ENCODE measurements at regions not wholly inside any gene's neighbourhood (a gene's known extent, or its start where the extent isn't known, plus 50 kb on each side); places are given as distances from the start of the nearest gene placed in this dataset.

DNA sequence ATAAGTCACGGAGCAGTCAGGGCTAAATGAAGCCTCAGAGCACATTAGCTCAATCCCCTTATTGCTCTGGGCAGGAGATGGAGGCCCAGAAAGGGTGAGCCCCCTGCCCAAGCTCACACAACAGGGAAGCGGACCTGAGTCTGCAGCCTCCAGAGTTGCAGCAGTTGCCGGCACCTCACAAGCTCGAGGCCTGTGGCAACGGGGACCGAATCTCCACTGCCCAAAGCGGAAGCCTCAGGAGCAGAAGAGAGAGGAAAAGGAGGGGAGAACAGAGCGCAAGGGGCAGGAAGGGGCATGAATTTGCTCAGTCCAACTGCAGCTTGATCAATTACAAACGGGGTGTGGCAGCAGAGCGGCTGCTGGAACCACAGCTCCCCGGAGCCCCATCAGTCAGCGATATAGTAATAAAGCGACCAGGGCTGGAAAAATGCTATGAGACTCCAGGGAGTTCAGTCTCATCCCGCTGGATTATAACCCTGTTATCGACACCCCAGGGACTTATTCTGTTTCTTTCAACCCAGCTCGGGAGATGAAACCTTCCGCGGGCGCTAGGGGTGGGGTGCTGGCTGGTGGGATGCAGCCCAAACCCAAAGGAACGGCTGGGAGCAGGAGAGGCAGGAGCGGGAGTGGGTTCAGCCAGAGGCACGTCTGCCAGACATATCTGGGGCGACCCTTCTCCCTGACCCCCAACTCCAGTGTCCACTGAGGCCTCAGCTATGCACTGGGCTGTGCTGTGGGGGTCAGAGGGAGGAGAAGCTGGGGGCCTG, 219.7 kb upstream of the LINGO1 start:
- DNase-seq, result no peak
- no peaks in the 10 kb centered on the region for H3K27me3 ChIP-seq (replicated peaks; ENCODE audit: control insufficient read depth, insufficient read depth, low read length, poor library complexity, severe bottlenecking)
- no peak overlapping the region for H3K4me3 ChIP-seq (ENCODE audit: insufficient read depth, low read depth, low read length, poor library complexity, severe bottlenecking)
- no peaks in the 10 kb centered on the region for H3K9me3 ChIP-seq (ENCODE audit: control insufficient read depth, low read length)
- H3K4me1 ChIP-seq (ENCODE audit: control insufficient read depth, insufficient read depth, low read length, poor library complexity, severe bottlenecking), result no peaks in the 10 kb centered on the region
- H3K27ac ChIP-seq (ENCODE audit: insufficient read depth, low read length, poor library complexity, severe bottlenecking), result no peak overlapping the region
- no peaks in the 10 kb centered on the region for H3K36me3 ChIP-seq (ENCODE audit: control insufficient read depth, insufficient read depth, low read length)

DNA sequence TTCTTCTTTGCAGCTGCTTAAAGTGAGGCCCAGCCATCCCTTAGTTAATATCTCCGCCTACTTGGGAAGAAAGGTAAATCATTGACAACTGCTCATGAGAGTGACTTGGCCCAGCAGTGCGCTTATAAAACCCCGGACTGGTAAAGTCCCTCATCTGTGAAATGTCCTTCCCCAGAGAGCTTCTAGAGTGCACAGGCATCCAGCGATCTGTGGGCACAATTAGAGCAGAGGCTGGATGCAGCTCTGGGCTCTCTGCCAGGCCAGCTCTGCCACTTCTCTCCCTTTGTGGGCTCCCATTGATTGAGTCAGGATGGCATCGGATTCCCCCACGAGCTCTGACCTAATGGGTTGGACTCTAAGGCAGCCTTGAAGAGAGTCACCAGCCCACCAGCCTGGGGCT, 219.0 kb upstream of the LINGO1 start:
- Histone ChIP-seq H3K4me1 (ENCODE audit: control insufficient read depth, insufficient read depth, low read length, poor library complexity, severe bottlenecking) (no peaks in the 10 kb centered on the region), H3K27me3 (replicated peaks; ENCODE audit: control insufficient read depth, insufficient read depth, low read length, poor library complexity, severe bottlenecking) (no peaks in the 10 kb centered on the region), H3K27ac (ENCODE audit: insufficient read depth, low read length, poor library complexity, severe bottlenecking) (no peak overlapping the region), H3K9me3 (ENCODE audit: control insufficient read depth, low read length) (no peaks in the 10 kb centered on the region), H3K36me3 (ENCODE audit: control insufficient read depth, insufficient read depth, low read length) (no peaks in the 10 kb centered on the region), H3K4me3 (ENCODE audit: insufficient read depth, low read depth, low read length, poor library complexity, severe bottlenecking) (no peak overlapping the region)
- no peak for DNase-seq

DNA sequence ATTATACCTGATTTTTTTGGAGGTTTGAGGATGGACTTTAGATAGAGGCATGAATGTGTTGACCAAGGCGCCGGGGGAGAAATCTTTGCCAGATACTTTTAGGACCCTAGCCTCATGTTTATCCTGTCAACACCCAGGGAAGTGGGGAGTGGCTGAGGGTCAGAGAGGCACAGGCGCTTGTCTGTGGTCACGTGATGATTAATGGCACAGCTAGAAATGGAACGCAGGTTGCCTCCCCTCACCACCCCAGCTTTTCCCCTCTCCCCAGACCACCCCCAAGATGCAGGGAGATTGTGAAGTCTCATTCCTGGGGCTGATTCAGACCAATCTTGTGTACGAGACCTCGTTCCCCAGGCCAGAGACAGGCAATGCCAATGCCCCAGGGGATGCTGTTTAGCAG, 218.4 kb upstream of the LINGO1 start:
- Histone ChIP-seq H3K27me3 (replicated peaks; ENCODE audit: control insufficient read depth, insufficient read depth, low read length, poor library complexity, severe bottlenecking) (no peaks in the 10 kb centered on the region), H3K36me3 (ENCODE audit: control insufficient read depth, insufficient read depth, low read length) (no peaks in the 10 kb centered on the region), H3K4me3 (ENCODE audit: insufficient read depth, low read depth, low read length, poor library complexity, severe bottlenecking) (no peak overlapping the region), H3K9me3 (ENCODE audit: control insufficient read depth, low read length) (no peaks in the 10 kb centered on the region), H3K27ac (ENCODE audit: insufficient read depth, low read length, poor library complexity, severe bottlenecking) (no peak overlapping the region), H3K4me1 (ENCODE audit: control insufficient read depth, insufficient read depth, low read length, poor library complexity, severe bottlenecking) (no peaks in the 10 kb centered on the region)
- no peak for DNase-seq

DNA sequence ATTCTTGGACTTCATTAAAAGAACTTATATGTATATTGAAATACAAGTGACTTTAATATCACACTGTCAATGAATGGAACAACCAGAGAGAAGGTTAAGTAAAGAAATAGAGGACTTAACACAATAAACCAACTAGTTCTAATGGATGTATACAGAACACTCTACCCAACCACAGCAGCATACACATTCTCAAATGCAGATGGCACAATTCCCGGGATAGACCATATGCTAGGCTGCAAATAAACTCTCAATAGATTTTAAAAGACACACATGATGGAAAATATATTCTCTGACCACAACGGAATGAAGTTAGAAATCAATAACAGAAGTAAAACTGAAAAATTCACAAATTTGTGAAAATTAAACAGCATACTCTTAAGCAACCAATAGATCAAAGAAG, 214.3 kb upstream of the LINGO1 start:
- no peak overlapping the region for H3K27ac ChIP-seq (ENCODE audit: insufficient read depth, low read length, poor library complexity, severe bottlenecking)
- no peaks in the 10 kb centered on the region for H3K36me3 ChIP-seq (ENCODE audit: control insufficient read depth, insufficient read depth, low read length)
- no peaks in the 10 kb centered on the region for H3K4me1 ChIP-seq (ENCODE audit: control insufficient read depth, insufficient read depth, low read length, poor library complexity, severe bottlenecking)
- H3K4me3 ChIP-seq (ENCODE audit: insufficient read depth, low read depth, low read length, poor library complexity, severe bottlenecking), result no peak overlapping the region
- no peaks in the 10 kb centered on the region for H3K9me3 ChIP-seq (ENCODE audit: control insufficient read depth, low read length)
- no peaks in the 10 kb centered on the region for H3K27me3 ChIP-seq (replicated peaks; ENCODE audit: control insufficient read depth, insufficient read depth, low read length, poor library complexity, severe bottlenecking)
- no peak for DNase-seq

DNA sequence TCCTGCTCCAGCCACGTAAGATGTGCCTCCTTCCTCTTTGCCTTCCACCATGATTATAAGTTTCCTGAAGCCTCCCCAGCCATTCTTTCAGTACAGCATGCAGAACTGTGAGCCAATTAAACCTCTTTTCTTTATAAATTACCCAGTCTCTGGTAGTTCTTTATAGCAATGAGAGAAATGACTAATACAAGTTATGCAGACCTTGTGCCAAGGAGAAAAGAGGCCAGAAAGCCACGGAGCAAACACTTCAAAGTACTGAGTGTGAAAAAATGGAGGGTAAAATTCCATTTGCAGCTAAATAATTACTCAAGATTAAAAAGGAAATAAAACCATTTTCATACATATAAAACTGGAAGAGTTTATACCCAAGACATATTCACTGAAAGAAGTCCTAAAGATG, 213.6 kb upstream of the LINGO1 start:
- H3K36me3 ChIP-seq (ENCODE audit: control insufficient read depth, insufficient read depth, low read length), result no peaks in the 10 kb centered on the region
- H3K4me1 ChIP-seq (ENCODE audit: control insufficient read depth, insufficient read depth, low read length, poor library complexity, severe bottlenecking), result no peaks in the 10 kb centered on the region
- H3K9me3 ChIP-seq (ENCODE audit: control insufficient read depth, low read length), result no peaks in the 10 kb centered on the region
- H3K4me3 ChIP-seq (ENCODE audit: insufficient read depth, low read depth, low read length, poor library complexity, severe bottlenecking), result no peak overlapping the region
- no peaks in the 10 kb centered on the region for H3K27me3 ChIP-seq (replicated peaks; ENCODE audit: control insufficient read depth, insufficient read depth, low read length, poor library complexity, severe bottlenecking)
- no peak overlapping the region for H3K27ac ChIP-seq (ENCODE audit: insufficient read depth, low read length, poor library complexity, severe bottlenecking)
- no peak for DNase-seq

DNA sequence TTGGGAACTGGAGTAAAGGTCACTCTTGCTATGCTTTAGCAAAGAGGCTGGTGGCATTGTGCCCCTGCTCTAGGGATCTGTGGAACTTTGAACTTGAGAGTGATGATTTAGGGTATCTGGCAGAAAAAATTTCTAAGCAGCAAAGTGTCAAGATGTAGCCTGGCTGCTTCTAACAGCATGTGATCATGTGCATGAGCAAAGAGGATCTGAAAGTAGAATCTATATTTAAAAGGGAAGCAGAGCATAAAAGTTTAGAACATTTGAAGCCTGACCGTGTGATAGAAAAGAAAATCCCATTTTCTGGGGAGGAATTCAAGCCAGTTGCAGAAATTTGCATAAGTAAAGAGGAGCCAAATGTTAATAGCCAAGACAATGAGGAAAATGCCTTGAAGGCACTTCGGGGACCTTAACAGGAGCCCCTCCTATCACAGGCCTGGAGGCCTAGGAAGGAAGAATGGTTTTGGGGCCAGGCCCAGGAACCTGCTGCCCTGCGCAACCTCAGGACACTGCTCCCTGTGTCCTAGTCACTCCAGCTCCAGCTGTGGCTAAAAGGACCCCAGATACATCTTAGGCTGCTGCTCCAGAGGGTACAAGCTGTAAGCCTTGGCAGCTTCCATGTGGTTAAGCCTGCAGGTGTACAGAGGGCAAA, 212.2 kb upstream of the LINGO1 start:
- H3K9me3 ChIP-seq (ENCODE audit: control insufficient read depth, low read length), result no peaks in the 10 kb centered on the region
- peaks cover 4% of the 10 kb centered on the region for H3K27me3 ChIP-seq (replicated peaks; ENCODE audit: control insufficient read depth, insufficient read depth, low read length, poor library complexity, severe bottlenecking)
- DNase-seq, result no peak
- no peaks in the 10 kb centered on the region for H3K4me1 ChIP-seq (ENCODE audit: control insufficient read depth, insufficient read depth, low read length, poor library complexity, severe bottlenecking)
- no peaks in the 10 kb centered on the region for H3K36me3 ChIP-seq (ENCODE audit: control insufficient read depth, insufficient read depth, low read length)
- H3K4me3 ChIP-seq (ENCODE audit: insufficient read depth, low read depth, low read length, poor library complexity, severe bottlenecking), result no peak overlapping the region
- H3K27ac ChIP-seq (ENCODE audit: insufficient read depth, low read length, poor library complexity, severe bottlenecking), result no peak overlapping the region

DNA sequence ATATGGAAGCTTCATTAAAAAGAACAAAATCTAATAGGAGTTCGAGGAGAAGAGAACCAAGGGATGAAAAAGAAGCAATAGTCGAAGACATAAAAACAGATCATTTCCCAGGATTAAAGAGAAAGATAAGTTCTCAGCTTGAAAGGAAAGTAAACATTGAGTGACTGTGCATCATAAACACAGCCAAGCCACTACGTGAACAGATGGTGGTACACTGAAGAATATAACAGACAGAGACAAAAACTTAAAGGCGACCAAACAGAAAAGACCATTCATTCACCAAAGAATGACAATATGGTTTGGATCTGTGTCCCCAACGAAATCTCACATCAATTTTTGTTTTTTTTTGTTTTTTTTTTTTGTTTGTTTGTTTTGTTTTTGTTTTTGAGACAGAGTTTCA, 210.8 kb upstream of the LINGO1 start:
- no peaks in the 10 kb centered on the region for H3K9me3 ChIP-seq (ENCODE audit: control insufficient read depth, low read length)

DNA sequence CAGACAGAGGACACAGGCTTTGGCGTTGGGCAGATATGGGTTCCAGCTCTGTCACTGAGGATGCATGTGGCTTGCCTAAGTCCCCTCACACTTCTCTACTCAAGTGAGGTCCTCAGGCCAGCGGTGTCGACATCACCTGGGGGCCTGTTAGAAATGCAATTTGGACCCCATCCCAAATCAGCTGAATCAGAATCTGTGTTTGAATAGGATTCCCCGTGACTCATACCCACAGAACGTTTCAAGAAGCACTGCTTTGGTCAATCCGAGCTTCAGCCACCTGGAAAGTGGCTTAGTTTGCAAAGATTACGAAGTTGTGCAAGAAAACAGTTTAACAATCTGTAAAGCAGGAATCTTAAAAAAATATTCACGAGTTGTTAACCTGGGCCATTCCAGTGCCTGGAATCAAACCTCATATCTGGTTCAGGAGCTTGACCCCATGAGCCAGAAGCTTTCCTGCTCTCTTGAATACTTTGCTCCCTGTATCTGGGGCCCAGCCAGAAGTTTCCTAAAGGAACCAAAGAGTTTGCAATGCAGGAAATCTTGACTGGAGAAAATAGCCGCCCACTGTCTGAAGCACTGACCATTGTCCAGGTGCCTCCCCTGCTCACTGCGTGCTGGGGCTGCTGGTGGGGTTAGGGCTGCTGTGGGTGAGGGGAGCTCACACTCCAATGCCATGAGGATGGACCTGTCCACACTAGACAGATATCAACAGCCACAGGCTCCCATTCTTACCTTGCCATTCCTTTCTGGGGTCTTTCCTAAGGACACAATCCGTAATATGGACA, 208.5 kb upstream of the LINGO1 start:
- Histone ChIP-seq H3K27me3 (replicated peaks; ENCODE audit: control insufficient read depth, insufficient read depth, low read length, poor library complexity, severe bottlenecking) (peaks cover 4% of the 10 kb centered on the region), H3K36me3 (ENCODE audit: control insufficient read depth, insufficient read depth, low read length) (no peaks in the 10 kb centered on the region), H3K27ac (ENCODE audit: insufficient read depth, low read length, poor library complexity, severe bottlenecking) (no peak overlapping the region), H3K9me3 (ENCODE audit: control insufficient read depth, low read length) (no peaks in the 10 kb centered on the region), H3K4me3 (ENCODE audit: insufficient read depth, low read depth, low read length, poor library complexity, severe bottlenecking) (no peak overlapping the region), H3K4me1 (ENCODE audit: control insufficient read depth, insufficient read depth, low read length, poor library complexity, severe bottlenecking) (no peaks in the 10 kb centered on the region)
- no peak for DNase-seq

More for the DNA sequence above, 210.8 kb upstream of the LINGO1 start:
- Histone ChIP-seq H3K36me3 (ENCODE audit: control insufficient read depth, insufficient read depth, low read length) (no peaks in the 10 kb centered on the region), H3K4me1 (ENCODE audit: control insufficient read depth, insufficient read depth, low read length, poor library complexity, severe bottlenecking) (no peaks in the 10 kb centered on the region), H3K27ac (ENCODE audit: insufficient read depth, low read length, poor library complexity, severe bottlenecking) (no peak overlapping the region), H3K4me3 (ENCODE audit: insufficient read depth, low read depth, low read length, poor library complexity, severe bottlenecking) (no peak overlapping the region), H3K27me3 (replicated peaks; ENCODE audit: control insufficient read depth, insufficient read depth, low read length, poor library complexity, severe bottlenecking) (peaks cover 4% of the 10 kb centered on the region)
- no peak for DNase-seq

DNA sequence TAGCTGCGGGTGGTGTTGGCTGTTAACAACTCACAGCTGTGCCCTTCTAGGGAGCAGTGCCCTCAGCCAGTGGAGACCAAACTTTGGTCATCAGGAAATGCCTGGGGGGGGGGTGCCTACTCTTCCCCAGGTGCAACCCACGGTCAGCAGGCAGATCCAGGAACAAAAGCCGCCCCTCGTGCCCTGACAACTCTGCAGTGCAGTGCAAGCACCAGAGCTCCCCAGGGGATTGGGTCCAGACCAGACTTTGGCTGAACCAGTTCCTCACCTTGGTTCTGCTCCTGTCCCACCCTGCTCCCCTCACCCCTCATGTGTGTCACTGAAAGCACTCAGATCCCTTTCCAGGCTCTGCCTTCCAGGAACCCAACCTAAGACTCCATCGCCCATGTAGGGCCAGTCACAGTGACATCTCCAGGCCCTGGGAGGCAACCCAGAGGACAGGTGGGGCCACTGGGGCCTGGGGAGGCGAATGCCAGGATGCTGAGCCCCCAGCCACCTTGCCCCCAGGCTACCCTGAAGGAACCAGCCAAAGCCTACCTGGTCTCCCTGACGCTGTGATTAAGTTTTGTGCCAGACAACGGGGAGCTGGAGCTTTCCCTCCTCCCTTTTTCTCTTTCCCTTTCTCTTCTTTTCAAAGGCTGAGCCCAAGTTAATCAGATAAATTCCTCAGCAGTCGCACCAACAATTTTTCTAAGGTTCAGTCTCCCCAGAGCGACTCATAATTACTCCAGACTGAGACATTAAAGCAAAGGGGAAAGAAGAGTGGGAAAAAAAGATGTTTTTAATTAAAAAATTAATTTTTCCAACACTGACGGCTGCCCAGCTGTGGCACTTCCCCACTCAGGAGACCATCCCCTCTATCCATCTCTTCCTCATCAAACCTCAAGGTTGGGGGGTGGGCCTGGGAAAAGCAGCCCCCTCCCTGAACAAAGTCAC, 207.5 kb upstream of the LINGO1 start:
- H3K4me1 ChIP-seq (ENCODE audit: control insufficient read depth, insufficient read depth, low read length, poor library complexity, severe bottlenecking), result no peaks in the 10 kb centered on the region
- H3K36me3 ChIP-seq (ENCODE audit: control insufficient read depth, insufficient read depth, low read length), result no peaks in the 10 kb centered on the region
- H3K27ac ChIP-seq (ENCODE audit: insufficient read depth, low read length, poor library complexity, severe bottlenecking), result no peak overlapping the region
- no peak for DNase-seq
- peaks cover 4% of the 10 kb centered on the region for H3K27me3 ChIP-seq (replicated peaks; ENCODE audit: control insufficient read depth, insufficient read depth, low read length, poor library complexity, severe bottlenecking)
- H3K9me3 ChIP-seq (ENCODE audit: control insufficient read depth, low read length), result no peaks in the 10 kb centered on the region
- no peak overlapping the region for H3K4me3 ChIP-seq (ENCODE audit: insufficient read depth, low read depth, low read length, poor library complexity, severe bottlenecking)
